ENCODE measurements at regions not wholly inside any gene's neighbourhood (a gene's known extent, or its start where the extent isn't known, plus 50 kb on each side); places are given as distances from the start of the nearest gene placed in this dataset.

DNA sequence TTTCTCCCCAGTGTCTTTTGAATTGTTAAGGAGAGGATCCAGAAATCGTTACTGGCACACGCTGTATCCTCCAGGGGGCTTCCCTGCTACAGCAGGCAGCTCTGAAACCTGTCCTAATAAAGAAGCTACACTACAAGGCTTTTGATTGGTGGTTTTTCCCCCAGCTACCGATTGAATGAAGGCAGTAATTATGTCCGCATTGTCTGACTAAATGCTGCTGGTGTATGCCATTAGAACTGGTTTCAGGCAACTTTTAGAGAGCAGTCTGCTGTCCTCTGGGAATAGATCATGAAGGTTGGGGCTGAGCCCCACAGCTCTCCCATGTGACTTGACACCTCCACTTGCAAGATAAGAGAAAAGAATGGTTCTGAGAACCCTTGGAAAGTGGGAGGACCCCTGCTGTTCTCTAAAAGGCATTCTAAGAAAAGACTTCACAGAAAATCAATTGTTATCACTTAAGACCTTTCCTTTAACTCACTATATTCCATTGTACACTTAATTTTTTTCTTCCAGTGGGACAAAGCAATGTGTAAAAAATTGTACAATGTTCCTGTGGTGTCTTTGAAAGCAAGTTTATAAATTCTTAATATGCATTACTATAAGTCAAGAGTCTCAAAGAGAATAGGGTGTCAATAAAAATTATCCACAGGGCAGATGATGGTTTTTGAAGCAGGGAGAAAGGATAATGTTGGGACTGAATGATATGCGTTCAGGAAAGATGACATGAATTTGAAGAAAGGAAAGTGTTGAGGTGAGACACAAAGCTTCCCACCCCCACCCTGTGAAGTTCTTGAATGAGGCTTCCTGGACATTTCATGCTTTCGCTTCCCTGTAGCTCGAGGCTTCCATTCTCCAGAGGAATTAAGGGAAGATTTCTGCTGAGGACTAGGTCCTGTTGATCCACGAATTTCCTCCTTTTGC, 53.0 kb upstream of the DAZL start:
- DNase-seq (ENCODE audit: extremely low read depth in 1 of 2, low read depth in 1 of 2): no peak

DNA sequence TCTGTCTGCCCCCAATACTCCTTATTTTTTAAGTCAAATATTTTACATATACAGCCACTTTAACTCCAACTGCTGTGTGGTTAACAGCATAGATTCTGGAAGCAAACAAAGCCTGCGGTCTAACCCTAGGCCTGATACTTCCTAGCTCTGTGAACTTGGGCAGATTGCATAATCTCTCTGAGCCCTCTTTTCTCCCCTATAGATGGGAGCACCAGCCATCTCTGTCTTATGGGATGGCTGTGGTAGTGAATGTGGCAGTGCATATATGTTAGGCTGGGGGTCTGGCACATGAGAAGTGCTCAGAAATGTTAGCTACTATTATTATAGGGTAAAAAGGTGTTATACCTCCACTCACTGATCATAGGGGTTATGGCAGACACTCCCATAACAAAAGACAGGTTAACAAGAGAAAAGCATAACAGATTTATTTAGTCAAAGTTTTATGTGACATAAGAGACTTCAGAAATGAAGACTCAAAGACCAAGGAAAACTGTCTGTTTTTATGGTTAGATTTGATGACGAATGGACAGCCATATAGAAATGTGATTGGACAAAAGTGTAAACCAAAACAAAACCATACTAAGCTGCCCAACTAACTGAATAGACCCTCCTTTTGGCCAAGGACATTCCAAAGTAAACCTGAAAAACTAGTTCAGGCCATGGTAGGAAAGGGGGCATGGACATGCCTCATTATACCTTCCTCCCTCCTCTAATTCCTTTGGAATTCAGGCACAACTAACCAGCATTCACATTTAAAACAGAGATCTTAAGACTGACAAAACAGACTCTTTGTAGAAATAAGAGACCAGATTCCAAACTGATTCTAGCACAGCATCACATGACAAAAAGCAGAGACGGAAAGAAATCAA, 53.9 kb upstream of the DAZL start:
- no peak for DNase-seq (ENCODE audit: extremely low read depth in 1 of 2, low read depth in 1 of 2)

DNA sequence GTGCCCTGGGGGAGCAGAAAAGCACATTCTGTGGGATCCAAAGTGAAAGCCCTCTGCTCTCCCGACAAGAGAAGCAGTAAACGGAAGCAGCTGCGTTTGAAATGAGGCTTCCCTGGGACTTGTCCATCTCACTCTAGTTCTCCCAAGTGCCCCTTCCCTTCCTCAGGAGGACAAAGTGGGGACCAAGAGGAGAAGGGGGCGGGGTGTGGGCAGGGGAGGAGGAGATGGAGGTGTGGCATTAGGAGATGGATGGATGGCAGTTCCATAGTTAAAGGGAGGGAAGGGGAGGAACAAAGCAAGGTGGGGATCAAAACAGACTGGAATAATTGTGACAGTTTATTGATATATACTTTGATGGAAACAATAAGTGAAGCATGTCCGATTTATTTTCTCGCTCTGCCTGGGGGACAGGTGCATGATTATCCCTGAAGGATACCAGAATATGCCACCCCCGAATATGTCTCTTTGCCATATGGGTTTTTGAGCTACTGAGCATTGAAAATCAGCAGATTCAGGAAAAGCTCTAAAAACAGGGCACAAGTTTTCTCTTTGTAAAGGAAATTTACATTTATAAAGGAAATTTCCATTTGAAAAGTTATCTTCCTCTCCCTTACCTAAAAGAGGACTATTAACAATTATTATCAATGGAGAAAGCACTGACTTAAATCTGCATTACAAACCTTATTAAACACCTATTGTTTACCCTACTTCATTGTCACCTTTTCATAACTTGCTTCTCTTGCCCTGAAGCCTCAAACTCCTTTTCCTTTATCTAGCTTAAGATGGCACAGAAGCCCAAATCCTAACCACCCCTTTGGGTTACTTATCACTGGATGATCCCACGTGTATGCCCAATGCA, 58.9 kb upstream of the DAZL start:
- DNase-seq (ENCODE audit: extremely low read depth in 1 of 2, low read depth in 1 of 2): no peak

GRCh38 chr3:16665282-16665741, 60.1 kb upstream of the DAZL start:
- no peak for DNase-seq (ENCODE audit: extremely low read depth in 1 of 2, low read depth in 1 of 2)

DNA sequence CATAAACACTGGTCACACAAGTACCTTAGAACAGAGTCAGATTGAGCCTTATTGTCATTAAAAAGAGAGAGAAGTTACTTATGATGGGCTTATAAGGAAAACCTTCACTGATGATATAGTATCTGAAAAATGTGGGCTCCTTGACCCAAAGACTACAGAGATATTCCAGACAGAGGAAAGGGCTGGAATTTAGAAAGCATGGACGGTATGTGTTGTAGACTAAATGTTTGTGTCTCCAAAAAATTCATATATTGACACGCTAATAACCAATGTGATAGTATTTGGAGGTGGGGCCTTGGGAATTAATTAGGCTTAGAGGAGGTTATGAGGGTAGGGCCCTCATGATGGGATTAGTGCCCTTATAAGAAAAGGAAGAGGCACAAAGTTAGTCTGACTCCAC, 61.0 kb upstream of the DAZL start:
- DNase-seq (ENCODE audit: extremely low read depth in 1 of 2, low read depth in 1 of 2): no peak

GRCh38 chr3:16667633-16668032, 62.4 kb upstream of the DAZL start:
- DNase-seq (ENCODE audit: extremely low read depth in 1 of 2, low read depth in 1 of 2): no peak

DNA sequence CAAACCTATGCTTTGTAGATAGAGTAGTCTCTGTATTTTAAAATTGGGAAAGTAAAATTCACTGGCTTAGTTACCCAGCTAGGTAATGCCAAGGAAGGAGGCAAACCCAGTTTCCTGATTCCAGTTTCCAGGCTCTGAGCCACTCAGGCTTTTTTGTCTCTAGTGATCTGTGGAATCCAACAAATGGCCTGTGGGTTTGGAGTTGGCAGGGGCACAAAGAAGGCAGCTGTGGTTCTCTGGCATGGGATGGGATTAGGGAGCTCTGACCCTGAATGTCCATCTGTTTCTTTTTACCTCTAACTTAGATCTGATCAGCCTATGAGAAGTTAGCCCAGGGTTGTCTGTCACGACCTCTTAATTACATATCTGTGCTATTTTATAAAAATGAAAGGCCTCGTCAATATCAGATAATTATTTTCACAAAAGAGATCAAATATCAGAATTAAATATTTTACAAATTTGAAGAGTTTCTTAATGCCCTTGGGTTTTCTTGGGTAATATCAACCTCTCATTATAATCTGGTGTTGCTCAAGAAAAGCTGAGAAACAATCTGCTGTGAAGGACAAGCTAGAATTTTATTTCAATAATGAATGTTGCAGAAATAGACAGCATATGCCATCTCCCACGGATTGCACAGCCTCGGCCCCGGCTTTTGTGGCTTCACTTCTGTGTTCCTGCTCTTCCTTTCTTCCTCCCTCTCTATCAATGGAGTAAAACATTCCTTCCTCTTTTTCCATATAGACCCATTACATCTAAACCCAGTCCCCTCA, 63.7 kb upstream of the DAZL start:
- DNase-seq (ENCODE audit: extremely low read depth in 1 of 2, low read depth in 1 of 2): no peak

GRCh38 chr3:16670191-16670590, 65.0 kb upstream of the DAZL start:
- DNase-seq (ENCODE audit: extremely low read depth in 1 of 2, low read depth in 1 of 2): no peak

- no peak for DNase-seq (ENCODE audit: extremely low read depth in 1 of 2, low read depth in 1 of 2)
Observed at GRCh38 chr3:16671690-16672089, 66.5 kb upstream of the DAZL start.

DNA sequence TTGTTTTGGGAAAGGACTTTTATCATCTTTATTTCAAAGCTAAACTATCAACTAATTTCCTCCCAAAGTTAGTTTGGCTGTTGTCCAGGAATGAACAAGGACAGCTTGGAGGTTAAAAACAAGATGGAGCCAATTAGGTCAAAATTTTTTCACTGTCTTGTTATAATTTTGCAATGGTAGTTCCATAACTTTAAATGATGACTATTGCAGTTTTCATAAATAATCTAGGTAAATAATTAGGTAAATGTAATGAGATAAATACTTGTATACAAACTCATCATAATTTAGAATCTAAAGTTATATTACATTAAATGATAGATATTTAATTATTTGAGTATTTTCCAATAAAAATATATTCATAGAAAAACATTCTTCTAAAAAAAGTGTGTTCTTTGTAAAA, 68.3 kb upstream of the DAZL start:
- no peak for DNase-seq (ENCODE audit: extremely low read depth in 1 of 2, low read depth in 1 of 2)

DNA sequence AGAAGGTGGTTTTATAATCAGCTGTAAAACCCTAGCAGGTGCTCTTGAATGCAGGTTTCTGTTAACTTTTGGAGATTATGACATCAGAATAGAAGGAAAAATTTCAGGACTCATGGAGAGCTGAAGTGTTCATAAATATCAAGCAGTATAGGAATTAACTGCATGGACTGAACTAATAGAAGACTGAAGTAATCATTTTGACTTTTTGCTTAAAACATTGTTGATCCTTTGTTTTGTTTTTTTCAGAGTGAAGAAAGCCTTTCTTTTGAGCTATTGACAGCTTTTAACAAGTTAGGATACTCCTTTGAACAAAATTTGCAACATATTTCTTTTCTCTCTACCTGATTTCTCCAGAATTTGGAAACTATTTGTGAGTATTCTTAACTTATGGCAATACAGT, 70.6 kb upstream of the DAZL start:
- no peak for DNase-seq (ENCODE audit: extremely low read depth in 1 of 2, low read depth in 1 of 2)

DNA sequence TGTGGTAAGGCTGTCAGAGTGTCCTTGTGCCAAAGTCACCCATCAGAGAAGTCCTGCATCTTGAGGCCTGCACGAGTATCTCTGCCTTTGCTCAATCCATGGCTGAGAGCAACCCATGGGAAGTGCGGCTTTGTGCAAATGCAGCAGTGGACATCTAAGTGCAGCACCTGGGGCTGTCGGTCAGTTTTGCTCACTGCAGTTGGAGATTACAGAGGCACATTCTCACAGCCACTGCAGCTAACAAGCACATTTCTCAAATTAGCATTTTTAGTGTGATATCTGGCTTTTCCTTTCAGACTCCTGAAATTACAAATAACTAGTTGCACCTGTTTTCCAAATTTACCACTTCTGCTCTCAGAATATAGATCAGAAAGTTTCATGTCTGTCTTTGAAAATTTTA, 81.5 kb upstream of the DAZL start:
- DNase-seq (ENCODE audit: extremely low read depth in 1 of 2, low read depth in 1 of 2): no peak

DNA sequence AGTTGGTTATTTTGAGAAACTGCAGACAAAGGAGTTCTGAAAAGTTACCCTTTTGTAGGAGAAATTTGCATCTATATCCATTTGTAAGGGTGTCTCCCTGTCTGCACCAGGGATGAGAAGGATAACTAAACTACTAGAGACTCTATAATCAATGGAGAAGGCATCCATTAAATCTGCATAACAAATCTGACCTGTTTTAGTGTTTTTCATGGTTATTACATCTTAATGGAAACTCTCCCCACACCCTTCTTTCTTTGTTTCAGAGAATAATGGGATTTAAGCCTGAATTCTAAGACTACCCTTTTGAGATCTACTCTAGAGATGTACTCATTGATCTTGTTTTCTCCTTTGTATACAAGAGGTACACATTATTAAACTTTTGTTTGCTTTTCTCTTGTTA, 82.0 kb upstream of the DAZL start:
- no peak for DNase-seq (ENCODE audit: extremely low read depth in 1 of 2, low read depth in 1 of 2)

- no peak for DNase-seq (ENCODE audit: extremely low read depth in 1 of 2, low read depth in 1 of 2)
Observed at GRCh38 chr3:16692486-16693344, 87.5 kb upstream of the DAZL start.

GRCh38 chr3:16693820-16694219, 88.6 kb upstream of the DAZL start:
- no peak for DNase-seq (ENCODE audit: extremely low read depth in 1 of 2, low read depth in 1 of 2)

DNA sequence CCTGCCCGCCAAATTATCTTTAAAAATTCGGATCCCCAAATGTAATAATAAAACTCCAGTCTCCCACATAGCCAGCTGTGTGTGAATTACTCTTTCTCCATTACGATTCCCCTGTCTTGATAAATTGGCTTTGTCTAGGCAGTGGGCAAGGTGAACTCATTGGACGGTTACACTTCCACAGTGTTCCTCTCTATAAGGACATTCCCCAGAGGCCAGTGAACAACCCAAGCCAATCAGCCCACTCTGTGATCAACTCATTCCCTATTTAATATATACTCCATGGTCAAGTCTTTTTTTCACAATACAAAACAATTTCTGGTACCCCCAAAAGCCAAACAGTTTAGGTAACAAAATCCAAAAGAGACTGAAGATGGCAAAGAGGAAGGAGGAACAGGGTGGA, 90.5 kb upstream of the DAZL start:
- DNase-seq (ENCODE audit: extremely low read depth in 1 of 2, low read depth in 1 of 2): no peak

GRCh38 chr3:16697443-16698147, 92.4 kb upstream of the DAZL start:
- DNase-seq (ENCODE audit: extremely low read depth in 1 of 2, low read depth in 1 of 2): no peak

DNA sequence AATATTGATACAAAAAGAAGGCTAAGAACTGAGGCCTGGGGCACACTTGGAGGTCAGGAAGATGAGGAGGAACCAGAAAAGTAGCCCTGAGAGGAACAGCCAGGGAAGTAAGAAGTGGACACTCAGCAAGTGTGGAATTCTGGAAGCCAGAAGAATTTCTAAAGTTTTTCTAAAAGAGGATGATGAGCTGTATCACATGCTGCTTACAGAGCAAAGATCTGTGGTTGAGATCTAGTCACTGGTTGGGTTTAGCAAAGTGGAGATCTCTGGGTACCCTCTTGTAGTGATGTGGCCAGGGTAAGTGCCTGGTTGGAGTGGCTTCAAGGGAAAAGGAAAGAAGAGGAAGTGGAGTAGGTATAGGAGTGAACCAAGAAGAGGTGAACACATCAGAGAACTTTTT, 95.4 kb upstream of the DAZL start:
- DNase-seq (ENCODE audit: extremely low read depth in 1 of 2, low read depth in 1 of 2): no peak

- no peak for DNase-seq (ENCODE audit: extremely low read depth in 1 of 2, low read depth in 1 of 2)
Observed at GRCh38 chr3:16704941-16705340, 99.7 kb upstream of the DAZL start.
